Embryonic facial prominence (tissue), 1 donor: ENCODE measurements at regions not wholly inside any gene's neighbourhood (a gene's known extent, or its start where the extent isn't known, plus 50 kb on each side); places are given as distances from the start of the nearest gene placed in this dataset.
"Not testable (repeated sequence)": the region's sequence is repeated elsewhere in the genome, so short reads cannot be mapped to it uniquely, and the experiment has no call there.

Source experiments
- DNase-seq: peaks from one replicate; pipeline ENCODE4 v3.0.0-alpha.2; 2016; ENCODE audit errors: extremely low spot score

GRCh38 chr12:105481392-105482300, 151.2 kb downstream of the C12orf75 start:
- no peak for DNase-seq

GRCh38 chr12:105482951-105483350, 152.5 kb downstream of the C12orf75 start:
- no peak for DNase-seq

- no peak for DNase-seq
These were observed 153.2 kb downstream of the C12orf75 start for GRCh38 chr12:105483691-105484090.

- DNase-seq = no peak
These were observed 154.9 kb downstream of the C12orf75 start for GRCh38 chr12:105485321-105485910.

GRCh38 chr12:105485921-105486320, 155.4 kb downstream of the C12orf75 start:
- no peak for DNase-seq

GRCh38 chr12:105487963-105488362, 157.5 kb downstream of the C12orf75 start:
- DNase-seq = no peak

- DNase-seq = peak; percentile 56
These were observed 162.4 kb downstream of the C12orf75 start for GRCh38 chr12:105492591-105493545.

- no peak for DNase-seq
These were observed 168.7 kb downstream of the C12orf75 start for GRCh38 chr12:105499205-105499604.

GRCh38 chr12:105500676-105501075, 170.2 kb downstream of the C12orf75 start:
- DNase-seq = not testable (repeated sequence)

- no peak for DNase-seq
These were observed 172.0 kb downstream of the C12orf75 start for GRCh38 chr12:105502426-105502930.

GRCh38 chr12:105503619-105504018, 173.1 kb downstream of the C12orf75 start:
- DNase-seq = no peak

- DNase-seq = no peak
These were observed 173.8 kb downstream of the C12orf75 start for GRCh38 chr12:105504286-105504685.

- no peak for DNase-seq
These were observed 176.3 kb downstream of the C12orf75 start for GRCh38 chr12:105506678-105507310.

- no peak for DNase-seq
These were observed 177.0 kb downstream of the C12orf75 start for GRCh38 chr12:105507311-105508038.

GRCh38 chr12:105508096-105508495, 177.6 kb downstream of the C12orf75 start:
- DNase-seq = no peak

- no peak for DNase-seq
These were observed 180.0 kb downstream of the C12orf75 start for GRCh38 chr12:105510526-105510925.

- not testable (repeated sequence) for DNase-seq
These were observed 182.4 kb downstream of the C12orf75 start for GRCh38 chr12:105512861-105513260.

- DNase-seq = no peak
These were observed 191.8 kb downstream of the C12orf75 start for GRCh38 chr12:105522166-105522825.

GRCh38 chr12:105523164-105524057, 192.9 kb downstream of the C12orf75 start:
- DNase-seq = peak; percentile 61
